Astrocyte of the spinal cord (primary cell): ENCODE measurements at regions not wholly inside any gene's neighbourhood (a gene's known extent, or its start where the extent isn't known, plus 50 kb on each side); places are given as distances from the start of the nearest gene placed in this dataset.
"Not testable (repeated sequence)": the region's sequence is repeated elsewhere in the genome, so short reads cannot be mapped to it uniquely, and the experiment has no call there.

Experiments
- DNase-seq: peaks from one replicate; pipeline ENCODE4 v3.0.0; 2011; ENCODE audit warnings: low read depth, low spot score
- H3K4me3 ChIP-seq: 2 replicates; pipeline ENCODE4 v1.5.1; 2011; ENCODE audit warnings: low read depth, mild to moderate bottlenecking, low read length, moderate library complexity
- CTCF ChIP-seq: IDR thresholded peaks from 2 replicates; pipeline ENCODE4 v1.5.1; 2012; ENCODE audit warnings: low read depth, mild to moderate bottlenecking, low read length, inconsistent platforms
- in situ Hi-C: cut with HindIII; loops from 2 replicates; pipeline ENCODE4 v1.10.0; 2017; ENCODE audit warnings: low sequenced_read_pairs

GRCh38 chr4:128444544-128445302 is 157.1 kb upstream of the PGRMC2 start:
- no peak overlapping the region for H3K4me3 ChIP-seq
- no peak for TF ChIP-seq CTCF
- DNase-seq = no peak
- in situ Hi-C loops = no loop called here

DNA sequence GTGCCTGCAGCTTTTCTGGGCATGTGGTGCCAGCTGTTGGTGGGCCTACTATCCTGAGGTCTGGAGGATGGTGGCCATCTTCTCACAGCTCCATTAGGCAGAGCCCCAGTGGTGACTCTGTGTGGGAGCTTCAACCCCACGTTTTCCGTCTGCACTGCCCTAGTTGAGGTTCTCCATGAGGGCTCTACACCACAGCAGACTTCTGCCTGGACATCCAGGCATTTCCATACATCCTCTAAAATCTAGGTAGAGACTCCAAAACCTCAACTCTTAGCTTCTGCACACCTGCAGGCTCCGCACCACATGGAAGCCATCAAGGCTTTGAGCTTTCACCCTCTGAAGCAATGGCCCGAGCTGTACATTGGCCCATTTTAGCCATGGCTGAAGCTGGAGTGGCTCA is 153.3 kb upstream of the PGRMC2 start:
- no peak for TF ChIP-seq CTCF
- DNase-seq = no peak
- H3K4me3 ChIP-seq = no peak overlapping the region
- in situ Hi-C loops = no loop called here

- DNase-seq, H3K4me3 ChIP-seq, in situ Hi-C loops: not testable (repeated sequence)
Observed at GRCh38 chr4:128437023-128437422, 149.4 kb upstream of the PGRMC2 start.

DNA sequence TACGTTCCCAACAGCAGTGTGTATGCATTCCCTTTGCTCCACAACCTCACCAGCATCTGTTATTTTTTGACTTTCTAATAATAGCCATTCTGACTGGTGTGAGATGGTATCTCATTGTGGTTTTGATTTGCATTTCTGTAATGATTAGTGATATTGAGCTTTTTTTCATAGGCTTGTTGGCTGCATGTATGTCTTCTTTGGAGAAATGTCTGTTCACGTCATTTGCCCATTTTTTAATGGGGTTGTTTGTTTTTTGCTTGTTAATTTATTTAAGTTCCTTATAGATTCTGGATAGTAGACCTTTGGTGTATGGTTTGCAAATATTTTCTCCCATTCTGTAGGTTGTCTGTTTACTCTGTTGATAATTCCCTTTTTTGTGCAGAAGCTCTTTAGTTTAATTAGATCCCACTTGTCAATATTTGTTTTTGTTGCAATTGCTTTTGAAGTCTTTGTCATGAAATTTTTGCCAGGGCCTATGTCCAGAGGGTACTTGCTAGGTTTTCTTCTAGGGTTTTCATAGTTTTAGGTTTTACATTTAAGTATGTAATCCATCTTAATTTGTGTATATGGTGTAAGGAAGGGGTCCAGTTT is 141.5 kb upstream of the PGRMC2 start:
- H3K4me3 ChIP-seq, DNase-seq, in situ Hi-C loops: not testable (repeated sequence)

DNA sequence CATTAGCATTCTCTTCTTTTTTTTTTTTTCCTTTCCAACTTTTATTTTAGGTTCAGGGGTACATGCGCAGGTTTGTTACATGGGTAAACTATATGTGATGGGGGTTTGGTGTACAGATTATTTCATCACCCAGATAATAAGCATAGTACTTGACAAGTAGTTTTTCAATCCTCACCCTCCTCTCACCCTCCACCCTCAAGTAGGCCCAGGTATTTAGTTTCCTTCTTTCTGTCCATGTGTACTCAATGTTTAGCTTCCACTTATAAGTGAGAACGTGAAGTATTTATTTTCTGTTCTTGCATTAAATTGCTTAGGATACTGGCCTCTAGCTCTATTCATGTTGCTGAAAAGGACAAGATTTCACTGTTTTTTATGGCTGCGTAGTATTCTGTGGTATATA is 140.8 kb upstream of the PGRMC2 start:
- no peak overlapping the region for H3K4me3 ChIP-seq
- in situ Hi-C loops = no loop called here

GRCh38 chr4:128427832-128428366 is 140.3 kb upstream of the PGRMC2 start:
- in situ Hi-C loops = no loop called here
- DNase-seq = peak; percentile 64
- TF ChIP-seq CTCF = peak; percentile 43
- H3K4me3 ChIP-seq = no peak overlapping the region

More for the DNA sequence above, 140.8 kb upstream of the PGRMC2 start:
- no peak for TF ChIP-seq CTCF
- DNase-seq = no peak

- DNase-seq = no peak
- TF ChIP-seq CTCF = no peak
- in situ Hi-C loops = no loop called here
- no peak overlapping the region for H3K4me3 ChIP-seq
Observed at GRCh38 chr4:128424527-128425497, 137.2 kb upstream of the PGRMC2 start.

GRCh38 chr4:128422296-128422695 is 134.7 kb upstream of the PGRMC2 start:
- in situ Hi-C loops, DNase-seq, H3K4me3 ChIP-seq: not testable (repeated sequence)
